Neural cell (in vitro differentiated cells): ENCODE measurements at regions not wholly inside any gene's neighbourhood (a gene's known extent, or its start where the extent isn't known, plus 50 kb on each side); places are given as distances from the start of the nearest gene placed in this dataset.

Source experiments
- H2AFZ ChIP-seq: fragments of 200-600, 300-800 bp; sonication (generic), shearing (Covaris generic); 2 replicates; pipeline ENCODE4 v1.6.0; 2014; ENCODE audit warnings: low read depth, mild to moderate bottlenecking, antibody characterized with exemption, low read length, moderate library complexity
- H3F3A ChIP-seq: fragments of 200-600 bp; shearing (Covaris generic); 2 replicates; pipeline ENCODE4 v1.6.1; 2016; ENCODE audit warnings: mild to moderate bottlenecking, moderate library complexity, mixed read lengths, antibody characterized with exemption, low read length; ENCODE audit not compliant: insufficient read depth, poor library complexity, severe bottlenecking
- H3K27ac ChIP-seq: fragments of 200-600, 300-800 bp; sonication (generic), shearing (Covaris generic); 2 replicates; pipeline ENCODE4 v1.5.1; 2014; ENCODE audit warnings: mild to moderate bottlenecking, low read length, moderate library complexity
- H3K27me3 ChIP-seq: fragments of 300-800, 200-600 bp; sonication (generic), shearing (Covaris generic); 2 replicates; pipeline ENCODE4 v1.6.0; 2014; ENCODE audit warnings: mild to moderate bottlenecking, low read depth, low read length, moderate library complexity; ENCODE audit not compliant: insufficient read depth
- H3K36me3 ChIP-seq: fragments of 300-800, 200-600 bp; sonication (generic), shearing (Covaris generic); 2 replicates; pipeline ENCODE4 v1.5.1; 2014; ENCODE audit warnings: mild to moderate bottlenecking, antibody characterized with exemption, low read length, moderate library complexity; ENCODE audit not compliant: insufficient read depth
- H3K4me2 ChIP-seq: fragments of 300-800, 200-600 bp; sonication (generic), shearing (Covaris generic); 2 replicates; pipeline ENCODE4 v1.6.0; 2014; ENCODE audit warnings: mild to moderate bottlenecking, low read length
- H3K4me3 ChIP-seq: fragments of 300-800, 200-600 bp; sonication (generic), shearing (Covaris generic); 2 replicates; pipeline ENCODE4 v1.5.1; 2014; ENCODE audit warnings: mild to moderate bottlenecking, low read length, moderate library complexity
- H3K79me2 ChIP-seq: fragments of 200-600 bp; shearing (Covaris generic); replicated peaks from 2 replicates; pipeline ENCODE4 v1.6.0; 2014; ENCODE audit warnings: mild to moderate bottlenecking, low read length, moderate library complexity; ENCODE audit not compliant: insufficient read depth
- H3K9ac ChIP-seq: fragments of 300-800, 200-600 bp; sonication (generic), shearing (Covaris generic); 2 replicates; pipeline ENCODE4 v1.6.1; 2016; ENCODE audit warnings: mild to moderate bottlenecking, low read length, mixed read lengths
- H3K9me2 ChIP-seq: fragments of 200-600 bp; shearing (Covaris generic); 2 replicates; pipeline ENCODE4 v1.6.1; 2016; ENCODE audit warnings: mild to moderate bottlenecking, low read length, mixed read lengths; ENCODE audit not compliant: insufficient read depth
- H3K9me3 ChIP-seq: fragments of 200-600, 300-800 bp; sonication (generic), shearing (Covaris generic); 2 replicates; pipeline ENCODE4 v1.6.1; 2016; ENCODE audit warnings: mild to moderate bottlenecking, mixed run types, low read length, moderate library complexity, mixed read lengths
- H4K20me1 ChIP-seq: fragments of 200-600 bp; shearing (Covaris generic); 2 replicates; pipeline ENCODE4 v1.6.1; 2016; ENCODE audit warnings: mild to moderate bottlenecking, mixed run types; ENCODE audit not compliant: insufficient read depth
- EP300 ChIP-seq: fragments of 450-650 bp; conservative IDR thresholded peaks from 2 replicates; pipeline ENCODE4 v1.6.1; 2014; ENCODE audit warnings: antibody characterized with exemption, mild to moderate bottlenecking, moderate library complexity; ENCODE audit not compliant: poor library complexity, severe bottlenecking
- EZH2 ChIP-seq: fragments of 200-600, 300-800 bp; shearing (Covaris generic), sonication (generic); IDR thresholded peaks from 2 replicates; pipeline ENCODE4 v1.6.1; 2014; ENCODE audit warnings: antibody characterized with exemption, low read length, borderline replicate concordance, mild to moderate bottlenecking; ENCODE audit not compliant: insufficient read depth, poor library complexity, severe bottlenecking
- MXI1 ChIP-seq: fragments of 450-650 bp; conservative IDR thresholded peaks from 2 replicates; pipeline ENCODE4 v1.6.1; 2014; ENCODE audit warnings: antibody characterized with exemption, mild to moderate bottlenecking; ENCODE audit not compliant: poor library complexity, severe bottlenecking
- POLR2AphosphoS5 ChIP-seq: IDR thresholded peaks from 2 replicates; pipeline ENCODE4 v1.6.1; 2012
- RAD21 ChIP-seq: fragments of 450-650 bp; conservative IDR thresholded peaks from 2 replicates; pipeline ENCODE4 v1.6.1; 2014; ENCODE audit warnings: antibody characterized with exemption, mild to moderate bottlenecking, moderate library complexity
- SMC3 ChIP-seq: fragments of 450-650 bp; conservative IDR thresholded peaks from 2 replicates; pipeline ENCODE4 v1.6.1; 2014; ENCODE audit warnings: antibody characterized with exemption, mild to moderate bottlenecking, moderate library complexity; ENCODE audit not compliant: poor library complexity
- TAF1 ChIP-seq: IDR thresholded peaks from 2 replicates; pipeline ENCODE4 v1.6.1; 2012; ENCODE audit warnings: low read depth
- TF ChIP-seq, protein P1 (sequence below): IDR thresholded peaks from 2 replicates; pipeline ENCODE4 v1.6.1; 2012; ENCODE audit warnings: borderline replicate concordance
- TF ChIP-seq, protein P2 (sequence below): fragments of 450-650 bp; IDR thresholded peaks from 2 replicates; pipeline ENCODE4 v1.5.1; 2014; ENCODE audit warnings: antibody characterized with exemption, mild to moderate bottlenecking, moderate library complexity; ENCODE audit not compliant: poor library complexity, severe bottlenecking

DNA sequence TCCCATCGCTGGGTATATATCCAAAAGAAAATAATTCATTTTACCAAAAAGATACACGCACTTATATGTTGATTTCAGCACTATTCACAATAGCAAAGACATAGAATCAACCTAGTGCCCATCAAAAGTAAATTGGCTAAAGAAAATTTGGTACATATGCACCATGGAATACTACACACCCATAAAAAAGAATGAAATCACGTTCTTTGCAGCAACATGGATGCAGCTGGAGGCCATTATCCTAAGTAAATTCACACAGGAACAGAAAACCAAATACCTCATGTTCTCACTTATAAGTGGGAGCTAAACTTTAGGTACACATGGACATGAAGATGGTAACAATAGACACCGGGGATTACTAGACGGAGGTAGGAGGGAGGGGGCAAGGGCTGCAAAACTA is 50.0 kb upstream of the ZNF644 start:
- H2AFZ ChIP-seq, result no peak overlapping the region
- no peaks in the 10 kb centered on the region for H3K9me2 ChIP-seq
- H3K27me3 ChIP-seq, result no peaks in the 10 kb centered on the region
- no peak overlapping the region for H3K9ac ChIP-seq
- no peaks in the 10 kb centered on the region for H3K36me3 ChIP-seq
- H3K4me3 ChIP-seq, result no peak overlapping the region
- no peaks in the 10 kb centered on the region for H3K9me3 ChIP-seq
- no peak overlapping the region for H3K27ac ChIP-seq
- no peaks in the 10 kb centered on the region for H3K79me2 ChIP-seq
- H3K4me2 ChIP-seq, result no peak overlapping the region
- no peaks in the 10 kb centered on the region for H4K20me1 ChIP-seq
- TF ChIP-seq, protein P1, sequence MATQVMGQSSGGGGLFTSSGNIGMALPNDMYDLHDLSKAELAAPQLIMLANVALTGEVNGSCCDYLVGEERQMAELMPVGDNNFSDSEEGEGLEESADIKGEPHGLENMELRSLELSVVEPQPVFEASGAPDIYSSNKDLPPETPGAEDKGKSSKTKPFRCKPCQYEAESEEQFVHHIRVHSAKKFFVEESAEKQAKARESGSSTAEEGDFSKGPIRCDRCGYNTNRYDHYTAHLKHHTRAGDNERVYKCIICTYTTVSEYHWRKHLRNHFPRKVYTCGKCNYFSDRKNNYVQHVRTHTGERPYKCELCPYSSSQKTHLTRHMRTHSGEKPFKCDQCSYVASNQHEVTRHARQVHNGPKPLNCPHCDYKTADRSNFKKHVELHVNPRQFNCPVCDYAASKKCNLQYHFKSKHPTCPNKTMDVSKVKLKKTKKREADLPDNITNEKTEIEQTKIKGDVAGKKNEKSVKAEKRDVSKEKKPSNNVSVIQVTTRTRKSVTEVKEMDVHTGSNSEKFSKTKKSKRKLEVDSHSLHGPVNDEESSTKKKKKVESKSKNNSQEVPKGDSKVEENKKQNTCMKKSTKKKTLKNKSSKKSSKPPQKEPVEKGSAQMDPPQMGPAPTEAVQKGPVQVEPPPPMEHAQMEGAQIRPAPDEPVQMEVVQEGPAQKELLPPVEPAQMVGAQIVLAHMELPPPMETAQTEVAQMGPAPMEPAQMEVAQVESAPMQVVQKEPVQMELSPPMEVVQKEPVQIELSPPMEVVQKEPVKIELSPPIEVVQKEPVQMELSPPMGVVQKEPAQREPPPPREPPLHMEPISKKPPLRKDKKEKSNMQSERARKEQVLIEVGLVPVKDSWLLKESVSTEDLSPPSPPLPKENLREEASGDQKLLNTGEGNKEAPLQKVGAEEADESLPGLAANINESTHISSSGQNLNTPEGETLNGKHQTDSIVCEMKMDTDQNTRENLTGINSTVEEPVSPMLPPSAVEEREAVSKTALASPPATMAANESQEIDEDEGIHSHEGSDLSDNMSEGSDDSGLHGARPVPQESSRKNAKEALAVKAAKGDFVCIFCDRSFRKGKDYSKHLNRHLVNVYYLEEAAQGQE, result no peak
- TF ChIP-seq MXI1, result no peak
- TF ChIP-seq EZH2, result no peak
- no peak for TF ChIP-seq SMC3
- TF ChIP-seq TAF1, result no peak
- TF ChIP-seq EP300, result no peak
- TF ChIP-seq, protein P2, sequence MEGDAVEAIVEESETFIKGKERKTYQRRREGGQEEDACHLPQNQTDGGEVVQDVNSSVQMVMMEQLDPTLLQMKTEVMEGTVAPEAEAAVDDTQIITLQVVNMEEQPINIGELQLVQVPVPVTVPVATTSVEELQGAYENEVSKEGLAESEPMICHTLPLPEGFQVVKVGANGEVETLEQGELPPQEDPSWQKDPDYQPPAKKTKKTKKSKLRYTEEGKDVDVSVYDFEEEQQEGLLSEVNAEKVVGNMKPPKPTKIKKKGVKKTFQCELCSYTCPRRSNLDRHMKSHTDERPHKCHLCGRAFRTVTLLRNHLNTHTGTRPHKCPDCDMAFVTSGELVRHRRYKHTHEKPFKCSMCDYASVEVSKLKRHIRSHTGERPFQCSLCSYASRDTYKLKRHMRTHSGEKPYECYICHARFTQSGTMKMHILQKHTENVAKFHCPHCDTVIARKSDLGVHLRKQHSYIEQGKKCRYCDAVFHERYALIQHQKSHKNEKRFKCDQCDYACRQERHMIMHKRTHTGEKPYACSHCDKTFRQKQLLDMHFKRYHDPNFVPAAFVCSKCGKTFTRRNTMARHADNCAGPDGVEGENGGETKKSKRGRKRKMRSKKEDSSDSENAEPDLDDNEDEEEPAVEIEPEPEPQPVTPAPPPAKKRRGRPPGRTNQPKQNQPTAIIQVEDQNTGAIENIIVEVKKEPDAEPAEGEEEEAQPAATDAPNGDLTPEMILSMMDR, result no peak
- TF ChIP-seq POLR2AphosphoS5, result no peak
- no peak for TF ChIP-seq RAD21
- H3F3A ChIP-seq, result no peaks in the 10 kb centered on the region
